HL-60 (cell line): ENCODE measurements at regions not wholly inside any gene's neighbourhood (a gene's known extent, or its start where the extent isn't known, plus 50 kb on each side); places are given as distances from the start of the nearest gene placed in this dataset.

Experiments
- CTCF ChIP-seq: IDR thresholded peaks from one replicate; pipeline ENCODE4 v1.5.1; 2011; ENCODE audit warnings: low read length, control low read depth, inconsistent platforms; ENCODE audit not compliant: insufficient read depth
- POLR2AphosphoS5 ChIP-seq: IDR thresholded peaks from 2 replicates; pipeline ENCODE4 v1.6.1; 2012; ENCODE audit warnings: low read depth

GRCh38 chr4:14671146-14671545 is 331.1 kb upstream of the CPEB2 start:
- TF ChIP-seq POLR2AphosphoS5: no peak
- no peak for TF ChIP-seq CTCF
